ENCODE measurements at regions not wholly inside any gene's neighbourhood (a gene's known extent, or its start where the extent isn't known, plus 50 kb on each side); places are given as distances from the start of the nearest gene placed in this dataset.

DNA sequence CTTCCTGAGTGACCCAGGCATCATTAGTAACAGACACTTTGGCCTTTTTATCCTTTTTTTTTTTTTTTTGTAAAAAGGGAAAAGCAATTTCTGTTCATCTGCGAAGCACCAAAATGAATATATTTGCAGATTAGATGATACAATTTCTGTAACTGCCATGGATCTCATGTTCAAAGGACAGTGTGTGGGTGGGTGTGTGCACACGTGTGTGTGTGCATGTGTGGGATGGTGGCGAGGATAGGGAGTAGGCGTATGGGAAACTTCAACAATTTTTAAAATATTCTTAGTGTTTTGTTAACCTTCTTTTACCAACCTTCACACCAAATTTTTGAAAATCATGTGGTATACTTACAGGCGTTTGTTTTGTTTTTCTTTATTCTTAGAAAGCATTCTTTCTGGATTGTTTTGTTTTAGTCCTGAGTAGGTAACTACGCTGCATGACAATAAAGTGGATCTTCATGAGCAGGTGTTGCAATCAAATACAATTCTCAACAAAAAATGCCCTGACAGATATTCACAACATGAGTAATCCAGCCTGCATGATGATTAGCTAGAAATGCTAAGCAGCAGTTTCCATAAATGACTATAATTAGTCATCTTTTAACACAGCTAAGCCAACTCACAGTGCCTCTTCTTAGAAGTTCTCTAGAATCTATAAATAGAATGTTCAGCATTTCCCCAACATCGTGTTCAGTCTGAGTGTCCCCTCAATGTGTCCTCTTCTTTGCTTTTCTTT, 53.5 kb upstream of the RMDN2 start:
- no peak for DNase-seq (ENCODE audit: insufficient read length, low spot score)
- FAIRE-seq, result no peak

GRCh38 chr2:37872192-37872750, 52.8 kb upstream of the RMDN2 start:
- DNase-seq (ENCODE audit: insufficient read length, low spot score) (no peak), FAIRE-seq (no peak)
- TF ChIP-seq POLR2A (IDR thresholded peaks at IDR 0.05; ENCODE audit: low read depth, low read length), result no peak

More for the DNA sequence above, 53.5 kb upstream of the RMDN2 start:
- TF ChIP-seq POLR2A (IDR thresholded peaks at IDR 0.05; ENCODE audit: low read depth, low read length), result no peak

DNA sequence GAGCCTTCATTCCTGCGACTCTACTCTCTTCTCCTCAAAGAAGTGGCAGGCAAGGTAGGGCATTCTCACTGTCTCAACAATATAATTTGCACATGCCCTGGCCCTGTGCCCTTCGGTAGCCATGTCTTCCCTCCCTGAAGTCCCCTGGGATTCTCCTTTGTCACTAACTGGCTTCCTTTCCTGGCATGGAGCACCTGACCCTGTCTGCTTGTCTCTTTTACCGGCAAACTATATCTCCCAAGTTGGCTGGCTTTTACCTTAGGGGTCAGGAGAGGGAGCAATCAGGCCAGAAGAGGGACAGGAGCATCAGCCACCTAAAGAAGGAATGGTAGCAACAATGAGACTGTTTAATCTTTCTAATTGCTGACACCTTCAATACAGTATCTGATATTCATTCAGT, 51.9 kb upstream of the RMDN2 start:
- no peak for TF ChIP-seq POLR2A (IDR thresholded peaks at IDR 0.05; ENCODE audit: low read depth, low read length)
- no peak for FAIRE-seq
- DNase-seq (ENCODE audit: insufficient read length, low spot score), result no peak

DNA sequence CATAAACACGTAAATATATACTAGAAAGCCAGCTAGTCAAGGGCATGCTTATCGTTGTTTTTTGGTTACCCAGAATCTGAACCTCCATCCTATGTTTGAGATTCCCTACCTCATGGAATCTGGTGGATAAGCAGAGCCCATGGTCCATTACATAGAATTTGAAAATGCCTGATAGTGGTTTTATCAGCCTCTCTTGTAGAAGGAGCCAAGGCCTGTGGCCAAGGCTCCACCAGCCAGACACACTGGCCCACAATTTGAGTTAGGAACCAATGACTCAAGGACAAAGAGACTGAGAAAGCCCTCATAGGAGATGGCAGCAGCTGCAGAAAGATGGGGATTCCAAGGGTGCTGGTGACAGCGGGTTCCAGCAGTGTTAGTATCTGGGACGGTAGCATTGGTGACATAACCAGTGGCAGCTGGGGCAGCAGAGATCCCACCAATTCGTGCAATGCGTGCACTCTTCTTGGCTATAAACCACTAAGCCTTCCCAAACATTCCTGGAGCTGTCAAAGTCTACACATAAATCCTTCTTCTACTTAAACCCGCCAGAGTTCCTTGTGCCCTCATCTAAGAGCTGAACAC, 51.2 kb upstream of the RMDN2 start:
- no peak for TF ChIP-seq POLR2A (IDR thresholded peaks at IDR 0.05; ENCODE audit: low read depth, low read length)
- no peak for DNase-seq (ENCODE audit: insufficient read length, low spot score)
- FAIRE-seq, result no peak

GRCh38 chr2:37874470-37874869, 50.6 kb upstream of the RMDN2 start:
- DNase-seq (ENCODE audit: insufficient read length, low spot score), result no peak
- no peak for FAIRE-seq
- no peak for TF ChIP-seq POLR2A (IDR thresholded peaks at IDR 0.05; ENCODE audit: low read depth, low read length)

Data from H54 (cell line).